ENCODE measurements at regions not wholly inside any gene's neighbourhood (a gene's known extent, or its start where the extent isn't known, plus 50 kb on each side); places are given as distances from the start of the nearest gene placed in this dataset.
"Not testable (repeated sequence)": the region's sequence is repeated elsewhere in the genome, so short reads cannot be mapped to it uniquely, and the experiment has no call there.

- H3K9me3 Mint-ChIP-seq; H3K4me1 Mint-ChIP-seq; ATAC-seq (replicated peaks; ENCODE audit: extremely low read depth, poor library complexity, severe bottlenecking); DNase-seq (ENCODE audit: low spot score in 2 of 2); H3K4me3 Mint-ChIP-seq; H3K27ac Mint-ChIP-seq (ENCODE audit: low read depth); H3K36me3 Mint-ChIP-seq (ENCODE audit: insufficient read depth): not testable (repeated sequence)
- H3K27me3 Mint-ChIP-seq: peaks cover 53% of the 10 kb centered on the region
Measured at GRCh38 chr2:131661884-131662535, 134.3 kb downstream of the CCDC74A start.

GRCh38 chr2:131663501-131663900 is 135.8 kb downstream of the CCDC74A start:
- not testable (repeated sequence) for DNase-seq (ENCODE audit: low spot score in 2 of 2); H3K36me3 Mint-ChIP-seq (ENCODE audit: insufficient read depth); ATAC-seq (replicated peaks; ENCODE audit: extremely low read depth, poor library complexity, severe bottlenecking); H3K4me1 Mint-ChIP-seq; H3K4me3 Mint-ChIP-seq; H3K27ac Mint-ChIP-seq (ENCODE audit: low read depth); H3K9me3 Mint-ChIP-seq
- peaks cover 54% of the 10 kb centered on the region for H3K27me3 Mint-ChIP-seq

DNA sequence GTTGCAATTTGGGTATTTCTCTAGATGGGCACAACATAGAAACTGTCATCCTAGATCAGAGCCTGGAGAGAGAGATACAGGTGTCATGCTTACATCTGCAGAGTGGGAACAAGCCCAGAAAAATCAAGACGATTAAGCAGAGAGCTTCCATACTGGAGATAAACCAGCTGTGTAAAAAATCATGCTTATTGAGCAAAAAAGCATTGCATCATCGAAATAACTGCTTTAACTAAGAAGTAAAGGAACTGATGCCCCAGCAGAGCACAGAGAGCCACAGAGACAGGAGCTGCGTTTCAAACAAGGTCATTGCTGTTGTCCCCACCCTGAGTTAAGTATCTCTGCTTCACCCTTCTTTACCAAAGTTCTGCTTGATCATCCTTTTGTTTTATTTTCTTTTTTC is 138.0 kb downstream of the CCDC74A start:
- H3K36me3 Mint-ChIP-seq (ENCODE audit: insufficient read depth); H3K4me1 Mint-ChIP-seq; ATAC-seq (replicated peaks; ENCODE audit: extremely low read depth, poor library complexity, severe bottlenecking); H3K4me3 Mint-ChIP-seq; H3K9me3 Mint-ChIP-seq; H3K27ac Mint-ChIP-seq (ENCODE audit: low read depth); DNase-seq (ENCODE audit: low spot score in 2 of 2): not testable (repeated sequence)
- H3K27me3 Mint-ChIP-seq: peaks cover 54% of the 10 kb centered on the region

DNA sequence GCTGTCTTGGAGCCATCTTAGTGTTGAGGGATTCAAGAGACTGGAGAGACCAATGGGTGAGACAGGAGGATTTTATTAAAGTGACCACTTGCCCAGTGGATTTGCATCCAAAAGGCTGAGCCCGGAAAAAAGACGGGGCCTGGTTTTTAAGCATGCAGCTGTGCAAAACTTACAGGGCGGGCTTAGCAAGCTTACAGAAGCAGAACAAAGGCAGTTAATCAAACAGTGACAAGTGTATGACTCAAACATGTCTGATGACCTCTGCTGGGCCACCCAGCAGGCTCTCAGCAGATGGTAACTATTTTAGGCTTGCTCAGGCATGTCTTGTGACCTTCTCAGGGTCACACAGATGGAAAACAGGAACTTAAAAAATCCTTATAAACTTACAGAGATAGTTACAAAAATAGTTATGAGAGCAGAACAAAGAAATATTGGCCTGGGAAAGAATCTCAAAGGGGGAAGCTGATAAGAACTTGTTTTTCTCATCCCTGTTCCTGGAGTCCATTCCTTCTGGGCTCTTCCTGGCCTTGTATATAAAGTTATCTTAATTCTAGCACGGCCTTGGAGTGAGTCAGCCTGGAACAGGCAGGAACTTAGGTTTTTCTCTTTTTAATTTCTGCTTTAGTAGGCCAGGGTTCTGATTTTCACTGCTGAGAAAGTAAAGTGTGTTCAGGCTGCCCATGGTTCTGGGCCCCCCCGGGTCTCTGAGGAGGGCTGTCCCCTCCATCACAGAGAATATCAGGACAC is 141.3 kb downstream of the CCDC74A start:
- not testable (repeated sequence) for H3K4me3 Mint-ChIP-seq; H3K36me3 Mint-ChIP-seq (ENCODE audit: insufficient read depth); H3K9me3 Mint-ChIP-seq; H3K27ac Mint-ChIP-seq (ENCODE audit: low read depth); DNase-seq (ENCODE audit: low spot score in 2 of 2); ATAC-seq (replicated peaks; ENCODE audit: extremely low read depth, poor library complexity, severe bottlenecking); H3K4me1 Mint-ChIP-seq
- H3K27me3 Mint-ChIP-seq: peaks cover 36% of the 10 kb centered on the region

- not testable (repeated sequence) for H3K36me3 Mint-ChIP-seq (ENCODE audit: insufficient read depth); H3K27ac Mint-ChIP-seq (ENCODE audit: low read depth); ATAC-seq (replicated peaks; ENCODE audit: extremely low read depth, poor library complexity, severe bottlenecking); H3K4me3 Mint-ChIP-seq; H3K9me3 Mint-ChIP-seq; DNase-seq (ENCODE audit: low spot score in 2 of 2)
- Mint-ChIP-seq H3K27me3 (peaks cover 51% of the 10 kb centered on the region), H3K4me1 (peaks cover 10% of the 10 kb centered on the region)
Measured at GRCh38 chr2:131671841-131672470, 144.3 kb downstream of the CCDC74A start.

DNA sequence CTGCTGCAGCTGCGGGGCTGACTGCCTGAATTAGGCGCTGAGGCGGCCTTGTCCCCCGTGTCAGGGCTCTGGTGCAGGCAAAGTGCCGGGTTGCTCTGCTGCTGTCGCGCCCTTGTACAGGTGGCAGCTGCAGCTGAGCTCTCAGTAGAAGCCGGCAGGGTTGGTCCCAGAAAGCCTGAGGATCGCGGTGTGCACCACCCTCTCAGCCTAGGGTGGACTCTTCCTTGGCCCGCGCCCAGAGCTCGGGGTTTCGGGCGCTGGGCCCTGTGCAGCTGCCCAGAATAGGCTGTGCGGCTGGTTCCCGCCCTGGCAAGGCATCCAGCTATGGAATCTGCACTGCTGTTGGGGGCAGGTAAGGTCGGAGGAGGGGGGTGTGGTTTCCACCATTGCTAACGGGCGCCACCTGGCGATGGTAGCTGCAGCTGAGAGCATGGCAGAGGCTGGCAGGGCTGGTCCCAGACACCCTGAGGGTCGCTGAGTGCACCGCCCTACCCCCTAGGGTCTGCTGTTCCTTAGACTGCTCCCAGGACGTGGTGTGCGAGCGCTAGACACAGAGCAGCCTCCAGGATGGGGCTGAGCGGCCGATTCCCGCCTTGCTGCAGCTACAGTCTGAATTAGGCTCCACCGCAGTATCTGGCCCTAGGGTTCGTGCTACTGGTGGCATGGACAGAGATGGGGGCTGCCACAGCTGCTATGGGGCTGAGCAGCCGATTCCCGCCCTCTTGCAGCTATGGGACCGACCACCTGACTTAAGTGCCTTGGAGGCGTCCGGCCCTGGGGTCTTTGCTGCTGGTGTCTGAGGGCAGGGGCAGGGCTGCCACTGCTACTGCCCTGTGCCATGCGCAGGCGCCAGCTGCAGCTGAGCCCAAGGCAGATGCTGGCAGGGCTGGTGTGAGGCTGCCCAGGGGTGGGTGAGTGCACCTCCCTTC is 145.0 kb downstream of the CCDC74A start:
- Mint-ChIP-seq H3K27me3 (peaks cover 55% of the 10 kb centered on the region), H3K4me3 (peak overlapping the region; percentile 63), H3K4me1 (peaks cover 10% of the 10 kb centered on the region)
- ATAC-seq (replicated peaks; ENCODE audit: extremely low read depth, poor library complexity, severe bottlenecking) (peak; percentile 88), DNase-seq (ENCODE audit: low spot score in 2 of 2) (peak; percentile 45 to 55)
- H3K36me3 Mint-ChIP-seq (ENCODE audit: insufficient read depth); H3K27ac Mint-ChIP-seq (ENCODE audit: low read depth); H3K9me3 Mint-ChIP-seq: not testable (repeated sequence)

GRCh38 chr2:131673400-131674173 is 145.9 kb downstream of the CCDC74A start:
- ATAC-seq (replicated peaks; ENCODE audit: extremely low read depth, poor library complexity, severe bottlenecking) (peak; percentile 42), DNase-seq (ENCODE audit: low spot score in 2 of 2) (peak; percentile 33 to 42)
- Mint-ChIP-seq H3K9me3 (no peaks in the 10 kb centered on the region), H3K27ac (ENCODE audit: low read depth) (no peak overlapping the region), H3K27me3 (peaks cover 52% of the 10 kb centered on the region), H3K4me3 (peak overlapping the region; percentile 63), H3K36me3 (ENCODE audit: insufficient read depth) (peaks cover 2% of the 10 kb centered on the region), H3K4me1 (peaks cover 10% of the 10 kb centered on the region)

GRCh38 chr2:131674174-131674507 is 146.5 kb downstream of the CCDC74A start:
- H3K4me3 Mint-ChIP-seq: peak overlapping the region; percentile 63
- peaks cover 46% of the 10 kb centered on the region for H3K27me3 Mint-ChIP-seq
- DNase-seq (ENCODE audit: low spot score in 2 of 2) (no peak), ATAC-seq (replicated peaks; ENCODE audit: extremely low read depth, poor library complexity, severe bottlenecking) (no peak)
- H3K9me3 Mint-ChIP-seq: no peaks in the 10 kb centered on the region
- H3K36me3 Mint-ChIP-seq (ENCODE audit: insufficient read depth): peaks cover 2% of the 10 kb centered on the region
- H3K27ac Mint-ChIP-seq (ENCODE audit: low read depth): no peak overlapping the region
- peaks cover 10% of the 10 kb centered on the region for H3K4me1 Mint-ChIP-seq

DNA sequence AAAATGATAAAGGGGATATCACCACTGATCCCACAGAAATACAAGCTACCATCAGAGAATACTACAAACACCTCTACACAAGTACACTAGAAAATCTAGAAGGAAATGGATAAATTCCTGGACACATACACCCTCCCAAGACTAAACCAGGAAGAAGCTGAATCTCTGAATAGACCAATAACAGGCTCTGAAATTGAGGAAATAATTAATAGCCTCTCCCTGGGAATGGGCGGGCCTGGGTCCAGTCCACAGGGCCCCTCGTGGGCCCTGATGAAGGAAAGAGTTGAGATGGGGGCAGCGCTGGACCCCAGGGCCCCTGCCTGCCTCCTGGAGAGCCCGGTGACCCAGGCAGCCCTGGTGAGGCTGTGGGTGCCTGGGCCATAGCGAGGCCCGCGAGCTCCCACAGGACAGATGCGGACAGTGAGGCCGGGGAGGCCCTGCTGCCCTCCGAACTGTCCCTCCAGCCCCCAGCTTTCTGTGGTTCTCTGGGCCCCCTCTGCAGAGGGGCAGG is 154.0 kb downstream of the CCDC74A start:
- H3K4me1 Mint-ChIP-seq: peaks cover 40% of the 10 kb centered on the region
- peak overlapping the region; percentile 80 for H3K27ac Mint-ChIP-seq (ENCODE audit: low read depth)
- not testable (repeated sequence) for ATAC-seq (replicated peaks; ENCODE audit: extremely low read depth, poor library complexity, severe bottlenecking); H3K9me3 Mint-ChIP-seq; H3K27me3 Mint-ChIP-seq; H3K36me3 Mint-ChIP-seq (ENCODE audit: insufficient read depth); DNase-seq (ENCODE audit: low spot score in 2 of 2)
- H3K4me3 Mint-ChIP-seq: peak overlapping the region; percentile 90

DNA sequence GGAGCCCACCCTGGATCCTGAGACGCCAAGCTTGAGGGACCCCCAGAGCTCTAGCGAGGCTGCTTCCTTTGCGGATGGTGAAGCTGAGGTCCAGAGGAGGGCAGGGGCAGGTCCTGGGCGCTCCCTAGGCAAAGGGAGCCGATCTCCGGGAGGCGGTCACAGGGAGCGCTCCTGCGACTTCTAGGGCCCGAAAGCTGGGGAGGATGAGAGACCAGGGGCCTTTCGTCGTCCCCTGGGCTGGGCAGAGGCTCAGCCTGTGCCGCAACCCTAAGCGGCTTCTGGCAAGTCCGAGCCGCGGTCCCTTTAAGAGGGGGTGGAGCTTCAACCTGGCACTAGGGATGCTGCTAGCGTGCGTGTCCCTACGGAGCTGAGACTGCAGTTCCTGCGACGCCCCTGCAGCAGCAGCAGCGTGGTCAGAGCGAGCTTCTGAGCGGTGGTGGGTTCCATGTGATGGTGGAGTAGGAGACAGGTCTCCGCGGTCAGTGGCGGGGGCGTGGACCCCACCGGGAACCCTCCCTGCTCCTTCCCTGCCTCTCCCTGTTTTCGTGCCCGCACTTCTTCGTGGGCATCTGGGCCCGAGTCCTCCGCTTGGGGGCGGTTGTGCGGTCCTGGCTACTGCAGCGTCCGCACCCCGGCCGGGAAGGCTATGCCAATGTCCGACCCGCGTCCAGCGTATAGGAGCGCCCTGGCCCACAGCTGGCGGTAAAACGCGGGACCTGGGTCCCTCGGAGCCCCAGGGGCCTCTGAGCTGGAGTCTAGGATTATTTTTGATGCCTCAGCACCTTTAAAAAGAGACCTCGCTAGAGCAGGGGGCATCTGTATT is 154.6 kb downstream of the CCDC74A start:
- H3K27me3 Mint-ChIP-seq: no peaks in the 10 kb centered on the region
- DNase-seq (ENCODE audit: low spot score in 2 of 2): peak in 1 of 2 donors; percentile 46
- no peaks in the 10 kb centered on the region for H3K9me3 Mint-ChIP-seq
- H3K36me3 Mint-ChIP-seq (ENCODE audit: insufficient read depth): peaks cover 12% of the 10 kb centered on the region
- peak overlapping the region; percentile 90 for H3K4me3 Mint-ChIP-seq
- peaks cover 40% of the 10 kb centered on the region for H3K4me1 Mint-ChIP-seq
- peak; percentile 96 for ATAC-seq (replicated peaks; ENCODE audit: extremely low read depth, poor library complexity, severe bottlenecking)
- peak overlapping the region; percentile 80 for H3K27ac Mint-ChIP-seq (ENCODE audit: low read depth)

GRCh38 chr2:131682945-131683330 is 155.2 kb downstream of the CCDC74A start:
- DNase-seq (ENCODE audit: low spot score in 2 of 2); H3K9me3 Mint-ChIP-seq; H3K27me3 Mint-ChIP-seq: not testable (repeated sequence)
- Mint-ChIP-seq H3K4me1 (peaks cover 40% of the 10 kb centered on the region), H3K36me3 (ENCODE audit: insufficient read depth) (peaks cover 12% of the 10 kb centered on the region), H3K4me3 (peak overlapping the region; percentile 90), H3K27ac (ENCODE audit: low read depth) (peak overlapping the region; percentile 80)
- ATAC-seq (replicated peaks; ENCODE audit: extremely low read depth, poor library complexity, severe bottlenecking): peak; percentile 57

Measured in central memory CD8-positive, alpha-beta T cell (primary cell).